ENCODE measurements at regions not wholly inside any gene's neighbourhood (a gene's known extent, or its start where the extent isn't known, plus 50 kb on each side); places are given as distances from the start of the nearest gene placed in this dataset.

DNA sequence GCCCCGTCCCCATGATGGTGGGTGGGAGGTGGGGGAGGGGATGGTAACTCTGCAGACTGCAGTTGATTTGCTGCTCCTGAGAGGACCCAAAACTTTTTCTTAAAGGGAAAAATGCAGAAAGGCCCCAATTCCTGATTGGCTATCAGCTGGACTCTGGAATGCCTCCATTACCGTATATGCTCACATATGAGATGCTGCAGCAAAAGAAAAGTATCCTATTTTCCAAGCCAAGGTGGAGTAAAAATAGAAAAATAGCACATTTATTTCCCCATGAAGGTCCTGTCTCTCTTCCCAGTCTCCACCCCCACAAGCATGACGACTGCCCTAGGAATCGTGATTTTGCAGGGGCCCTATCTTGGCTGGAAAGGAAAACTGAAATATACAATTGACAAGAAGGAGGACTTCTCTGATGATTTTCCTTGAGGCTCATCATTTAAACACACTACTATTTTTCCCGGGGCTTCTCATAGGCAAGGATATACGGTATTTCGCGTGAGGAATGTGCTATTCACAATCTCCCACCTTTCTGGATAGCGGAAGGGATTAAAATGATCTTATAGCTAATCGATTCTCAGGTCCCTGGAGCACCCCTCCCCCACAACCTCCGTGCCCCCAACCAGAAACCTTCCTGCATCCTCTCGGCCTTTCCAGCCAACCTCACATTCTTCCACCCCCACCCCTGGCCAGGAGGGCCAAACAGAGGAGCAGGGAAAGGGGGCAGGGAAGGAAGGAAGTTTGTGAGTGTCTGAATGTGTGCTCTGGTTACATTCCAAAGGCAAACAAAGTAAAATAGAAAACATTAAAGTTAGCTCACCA, 138.9 kb upstream of the CCND2 start:
- no peak for DNase-seq (ENCODE audit: low spot score)

DNA sequence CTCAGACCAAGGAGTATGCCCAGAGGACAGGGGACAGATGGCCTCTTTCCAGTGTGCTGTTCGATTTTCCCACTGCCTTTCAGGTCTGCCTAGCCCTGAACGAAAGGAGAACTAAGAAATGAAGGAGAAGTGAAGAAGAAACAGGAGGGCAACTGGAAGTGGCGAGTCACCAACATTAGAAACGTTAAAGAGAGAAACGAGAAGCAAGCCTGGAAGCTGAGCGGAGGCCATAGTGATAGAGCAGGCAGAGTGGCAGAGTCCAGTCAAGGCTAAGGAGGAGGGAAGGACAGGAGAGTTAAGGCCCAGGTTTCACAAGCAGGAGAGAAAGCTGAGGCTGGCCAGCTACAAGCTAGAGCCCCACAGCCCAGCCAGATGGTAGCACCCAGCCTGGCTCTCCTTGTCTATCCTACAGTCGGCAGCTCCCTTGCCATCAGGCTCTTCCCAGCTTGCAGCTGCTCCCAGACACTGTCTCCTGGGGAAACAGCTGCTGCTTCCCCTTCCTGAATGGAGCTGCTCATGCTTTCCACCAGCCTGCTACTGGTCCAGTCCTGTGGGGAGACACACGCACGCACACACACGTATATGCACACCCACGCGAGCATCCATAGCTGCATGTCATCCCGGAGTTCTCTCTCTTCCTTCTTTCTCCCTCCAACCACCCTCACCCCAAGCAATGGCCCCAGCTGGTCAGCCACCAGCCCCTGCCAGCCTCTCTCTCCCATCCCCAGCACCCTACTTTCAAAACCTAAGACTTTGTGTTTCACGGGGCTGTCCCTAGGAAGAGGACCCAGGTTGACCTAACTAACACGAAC, 139.7 kb upstream of the CCND2 start:
- no peak for DNase-seq (ENCODE audit: low spot score)

DNA sequence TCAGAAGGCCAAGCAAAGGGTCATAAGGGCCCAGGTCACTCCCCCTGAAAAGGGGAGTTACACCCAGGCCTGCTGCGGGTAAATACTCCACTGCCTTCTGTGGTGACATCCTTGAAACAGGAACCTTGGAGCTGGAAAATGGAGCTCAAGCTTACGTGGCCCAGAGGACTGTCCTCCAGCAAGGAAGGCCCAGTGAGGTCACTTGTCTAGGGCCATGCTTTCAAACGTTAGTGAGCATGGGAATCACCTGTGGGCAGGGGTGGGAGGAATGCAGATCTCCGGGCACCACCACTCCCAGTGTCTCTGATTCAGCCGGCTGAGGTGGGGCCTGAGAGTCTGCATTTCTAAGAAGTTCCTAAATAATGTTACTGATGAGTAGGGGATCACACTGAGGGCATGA, 140.5 kb upstream of the CCND2 start:
- DNase-seq (ENCODE audit: low spot score) = no peak

DNA sequence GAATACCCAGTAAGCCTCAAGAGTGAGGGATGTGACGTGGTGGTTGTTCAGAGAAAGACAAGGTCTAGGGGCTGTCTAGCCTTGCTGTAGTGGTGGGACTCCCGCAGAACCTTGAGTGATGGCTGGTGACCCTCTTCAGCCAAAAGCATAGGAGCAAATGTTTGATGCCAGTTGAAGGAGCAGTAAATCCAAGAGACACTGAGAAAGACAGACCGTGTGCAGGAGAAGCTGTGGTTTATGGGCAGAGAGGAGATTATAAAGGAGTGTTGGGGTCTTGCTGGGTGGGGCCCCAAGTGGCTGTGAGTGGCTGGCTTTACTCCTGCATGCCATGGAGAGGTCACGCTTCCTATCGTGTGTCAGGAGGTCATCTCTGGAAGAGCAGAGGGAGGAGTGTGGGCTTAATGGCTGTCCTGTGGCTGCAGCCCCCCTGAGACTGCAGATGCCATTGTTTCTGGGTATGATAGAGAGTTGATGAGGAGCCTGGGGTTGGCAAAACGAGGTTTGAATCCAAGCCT, 152.0 kb upstream of the CCND2 start:
- no peak for DNase-seq (ENCODE audit: low spot score)

DNA sequence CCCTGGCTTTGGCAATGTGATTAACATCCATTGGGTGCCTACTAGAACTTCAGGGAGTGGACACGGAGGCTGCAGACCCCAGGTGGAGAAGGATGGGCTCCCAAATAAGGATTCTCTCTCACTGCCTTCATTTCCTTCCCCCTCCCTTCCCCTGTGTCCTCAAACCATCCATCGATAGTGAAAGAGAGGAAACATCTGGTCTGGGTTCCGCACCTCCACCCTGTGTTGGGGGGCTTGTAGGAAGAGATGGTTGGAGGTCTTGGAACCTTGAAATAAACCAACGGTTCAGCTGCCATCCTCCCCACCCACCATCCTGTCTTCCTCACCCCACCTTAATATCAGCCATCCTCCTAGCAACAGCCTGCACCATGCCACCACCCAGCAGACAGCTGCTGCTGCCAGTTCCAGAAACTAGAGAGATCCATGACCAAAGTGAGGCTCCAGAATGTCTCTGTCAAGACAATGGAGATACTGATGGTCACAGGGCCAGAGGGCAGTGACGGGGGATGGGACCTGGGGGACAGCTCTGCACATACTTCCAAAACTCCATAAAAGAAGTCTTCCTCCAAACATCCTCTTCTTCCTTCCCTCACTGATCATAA, 153.1 kb upstream of the CCND2 start:
- no peak for DNase-seq (ENCODE audit: low spot score)

DNA sequence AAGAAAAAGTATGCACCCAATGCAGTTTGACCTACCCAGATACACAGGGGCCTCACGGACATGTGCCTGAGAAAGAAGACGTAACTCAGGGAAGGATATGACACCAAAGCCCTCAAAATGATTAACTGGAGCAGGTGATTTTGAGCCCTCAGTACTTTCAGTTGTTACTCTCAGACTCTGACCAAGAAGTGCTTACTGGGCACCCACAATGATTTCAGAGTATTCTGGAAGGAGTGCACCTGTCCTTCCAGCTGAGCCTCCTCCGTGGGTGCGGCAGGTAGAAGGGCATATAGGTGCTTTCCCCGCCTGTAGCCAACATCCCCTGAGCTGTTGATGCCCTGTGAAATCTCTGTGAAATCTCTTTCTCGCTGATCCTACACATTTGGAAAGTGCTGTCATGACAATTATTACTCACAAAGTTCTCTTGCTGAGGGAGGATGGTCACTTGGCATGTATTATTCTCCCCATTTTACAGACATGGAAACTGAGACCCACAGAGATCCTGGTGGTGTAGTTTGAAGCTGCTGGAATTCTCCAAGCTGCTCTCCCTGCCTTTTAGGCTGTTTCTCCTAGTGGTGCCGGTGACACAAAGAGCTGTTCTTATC, 154.3 kb upstream of the CCND2 start:
- no peak for DNase-seq (ENCODE audit: low spot score)

DNA sequence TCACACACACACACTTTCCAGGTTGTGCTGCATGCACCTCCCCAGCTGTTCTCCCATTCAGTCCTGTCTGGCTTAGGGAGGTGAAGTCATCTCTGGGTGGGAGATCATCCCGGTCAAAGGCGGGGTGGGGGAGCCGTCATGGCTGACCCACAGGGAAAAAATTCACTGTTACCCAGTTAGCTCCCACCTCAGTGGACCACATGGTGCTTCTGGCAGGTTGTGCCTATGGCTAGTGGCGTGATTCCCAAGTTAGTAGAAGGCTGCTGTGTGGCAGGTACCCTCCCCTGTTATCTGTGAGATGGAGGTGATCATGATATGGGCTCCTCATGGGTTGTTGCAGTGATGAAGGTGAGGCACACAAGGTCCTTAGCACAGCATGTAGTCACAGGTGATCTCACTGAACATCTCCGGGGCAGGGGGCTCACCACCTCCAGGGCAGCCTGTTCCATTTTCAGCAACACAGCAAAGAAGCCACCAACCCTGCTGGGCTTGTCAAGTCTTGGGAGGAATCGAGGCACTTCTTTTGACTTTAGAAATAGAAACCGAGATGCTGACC, 154.9 kb upstream of the CCND2 start:
- DNase-seq (ENCODE audit: low spot score) = no peak

DNA sequence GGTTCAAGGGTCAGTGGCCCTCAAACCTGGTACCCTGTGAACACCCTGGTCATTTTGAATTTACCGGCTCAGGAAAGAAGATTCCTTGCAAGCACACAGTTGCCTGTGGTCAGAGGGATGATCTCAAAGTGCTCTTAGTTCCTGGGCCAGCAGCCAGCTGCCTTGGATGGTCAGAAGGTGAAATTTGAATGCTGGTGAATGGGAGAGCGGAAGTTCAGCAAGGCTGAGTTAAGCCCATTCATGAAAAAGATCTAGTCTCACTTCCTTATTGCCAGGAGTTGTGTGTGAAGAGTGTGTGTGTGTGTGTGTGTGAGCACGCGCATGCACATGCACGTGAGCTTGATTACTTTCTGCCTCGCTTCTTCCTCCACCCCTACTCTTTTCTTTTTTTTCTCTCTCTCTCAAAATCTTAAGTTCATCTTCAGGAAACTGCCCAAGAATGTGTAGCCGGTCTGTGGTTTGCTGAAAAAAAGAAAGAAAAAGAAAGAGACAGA, 155.5 kb upstream of the CCND2 start:
- DNase-seq (ENCODE audit: low spot score) = no peak

DNA sequence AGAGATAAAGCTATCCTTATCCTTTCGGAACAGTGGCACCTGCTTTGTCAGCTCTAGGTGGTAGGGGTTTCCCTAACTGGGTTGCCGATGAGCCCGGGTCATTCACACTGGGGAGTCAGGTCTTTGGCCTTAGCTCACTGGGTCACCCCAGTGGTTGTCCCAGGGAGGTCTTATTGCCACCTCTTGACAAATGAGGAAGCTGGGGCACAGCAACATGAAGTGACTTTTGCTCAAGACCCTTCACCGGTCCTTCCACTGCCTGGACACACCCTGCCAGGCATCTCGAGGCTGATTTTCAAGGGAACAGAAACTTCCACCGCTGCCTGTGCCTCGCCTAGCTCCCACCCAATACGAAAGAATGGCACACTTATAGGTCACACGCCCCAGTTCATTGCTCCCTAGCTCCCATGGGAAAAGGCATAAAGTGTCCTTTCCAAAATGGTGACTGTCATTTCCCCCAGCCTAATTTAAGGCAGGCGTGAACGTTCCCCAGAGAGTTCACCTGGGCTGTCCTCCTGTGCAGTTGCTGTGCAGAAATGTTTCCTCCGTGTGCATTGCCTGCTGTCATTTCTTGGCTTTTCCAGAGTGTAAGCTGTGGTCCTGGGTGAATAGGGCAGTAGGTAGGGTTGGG, 156.1 kb upstream of the CCND2 start:
- no peak for DNase-seq (ENCODE audit: low spot score)

DNA sequence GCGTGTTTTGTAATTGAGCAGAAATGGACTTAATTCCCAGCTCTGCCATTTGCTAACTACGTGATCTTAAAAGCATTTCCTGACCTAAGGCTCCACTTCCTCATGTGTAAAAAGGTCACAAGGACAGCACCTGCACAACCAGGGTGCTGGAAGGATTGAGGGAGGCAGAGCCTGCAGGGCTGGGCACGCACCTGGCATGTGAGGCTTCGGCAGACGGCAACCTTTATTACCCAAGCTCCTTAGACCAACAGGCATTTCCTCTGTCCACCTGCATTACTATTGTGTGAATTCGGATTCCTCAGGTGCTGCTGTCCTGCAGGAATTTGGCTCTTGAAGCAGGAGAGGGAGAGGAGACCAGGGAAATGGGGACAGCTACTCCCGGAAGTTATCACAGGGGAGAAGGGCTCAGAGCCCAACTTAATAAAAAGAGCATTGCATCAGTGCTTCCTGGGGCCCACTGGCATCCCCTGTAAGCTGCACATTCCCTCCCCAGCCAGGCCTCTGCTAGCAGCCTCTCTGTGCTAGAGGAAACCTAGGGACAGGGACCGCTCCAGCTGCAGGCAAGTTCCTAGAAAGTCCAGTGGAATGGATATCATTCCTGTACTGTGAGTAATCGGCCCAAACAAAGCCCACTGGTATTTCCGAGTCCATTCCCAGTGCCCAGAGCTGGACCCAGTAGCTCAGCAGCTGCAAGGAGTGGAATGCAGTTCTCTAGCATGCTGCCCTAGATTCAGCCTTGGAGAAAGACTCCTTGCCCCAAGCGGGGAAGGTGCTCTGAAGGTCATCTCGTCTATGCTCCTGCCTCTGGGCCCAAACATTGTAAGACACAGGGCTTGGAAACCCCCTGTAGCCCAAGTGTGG, 157.1 kb upstream of the CCND2 start:
- no peak for DNase-seq (ENCODE audit: low spot score)

DNA sequence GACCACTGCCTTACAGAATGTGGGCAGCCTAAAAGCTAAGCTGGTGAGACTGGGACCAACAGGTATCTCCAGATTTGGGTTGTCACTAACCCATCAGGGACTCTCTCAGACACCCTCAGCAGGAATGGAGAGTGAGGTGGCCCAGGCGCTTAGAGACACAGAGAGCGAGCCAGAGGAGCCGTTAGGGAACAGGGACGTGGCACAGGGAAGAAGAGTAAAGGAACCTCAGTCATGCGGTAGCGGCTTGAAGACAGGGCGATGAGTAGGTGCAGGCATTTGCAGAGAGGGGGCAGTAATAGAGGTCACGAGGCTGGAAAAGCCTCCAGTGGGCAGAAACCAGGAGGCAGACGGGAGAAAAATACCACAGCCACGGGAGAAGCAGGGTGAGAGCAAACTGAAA, 158.0 kb upstream of the CCND2 start:
- DNase-seq (ENCODE audit: low spot score) = no peak

DNA sequence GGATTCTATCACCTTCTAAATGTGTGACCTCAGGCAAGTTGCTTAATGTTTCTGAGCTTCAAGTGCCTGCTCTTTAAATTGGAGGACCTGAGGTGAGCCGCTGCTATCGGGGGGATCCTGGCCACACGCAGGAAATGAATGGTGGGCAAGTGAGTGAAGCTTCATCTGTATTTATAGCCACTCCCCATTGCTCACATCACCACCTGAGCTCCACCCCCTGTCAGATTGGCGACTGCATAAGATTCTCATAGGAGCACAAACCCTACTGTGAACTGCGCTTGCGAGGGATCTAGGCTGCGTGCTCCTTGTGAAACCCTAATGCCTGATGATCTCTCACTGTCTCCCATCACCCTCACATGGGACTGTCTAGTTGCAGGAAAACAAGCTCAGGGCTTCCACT, 158.6 kb upstream of the CCND2 start:
- no peak for DNase-seq (ENCODE audit: low spot score)

DNA sequence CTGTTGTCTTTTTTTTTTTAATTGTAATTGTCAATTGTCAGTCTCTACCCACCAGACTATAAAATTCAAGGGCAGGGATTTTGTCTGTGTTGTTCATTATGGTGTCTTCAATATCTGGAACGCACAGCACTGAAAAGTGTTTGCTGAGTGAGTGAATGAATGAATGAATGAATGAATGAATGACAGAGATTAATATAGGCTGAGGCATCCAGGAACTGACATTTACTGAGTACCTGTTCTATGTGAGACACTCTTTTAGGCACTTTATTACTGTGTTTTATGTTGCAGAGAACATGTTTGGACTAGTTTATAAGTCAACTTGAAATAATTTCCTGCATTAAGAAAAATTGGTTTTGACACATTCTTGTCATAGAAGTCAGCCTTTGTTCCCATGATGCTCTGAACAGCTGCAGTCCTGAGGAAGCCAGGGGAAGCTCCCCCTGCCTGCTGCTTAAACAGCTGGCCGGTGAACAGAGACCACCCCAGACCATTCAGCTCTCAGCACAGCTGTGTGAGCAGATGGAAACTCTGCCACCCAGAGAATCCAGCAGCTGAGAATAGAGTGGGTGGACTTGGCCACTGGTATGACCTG, 160.7 kb upstream of the CCND2 start:
- DNase-seq (ENCODE audit: low spot score) = no peak

DNA sequence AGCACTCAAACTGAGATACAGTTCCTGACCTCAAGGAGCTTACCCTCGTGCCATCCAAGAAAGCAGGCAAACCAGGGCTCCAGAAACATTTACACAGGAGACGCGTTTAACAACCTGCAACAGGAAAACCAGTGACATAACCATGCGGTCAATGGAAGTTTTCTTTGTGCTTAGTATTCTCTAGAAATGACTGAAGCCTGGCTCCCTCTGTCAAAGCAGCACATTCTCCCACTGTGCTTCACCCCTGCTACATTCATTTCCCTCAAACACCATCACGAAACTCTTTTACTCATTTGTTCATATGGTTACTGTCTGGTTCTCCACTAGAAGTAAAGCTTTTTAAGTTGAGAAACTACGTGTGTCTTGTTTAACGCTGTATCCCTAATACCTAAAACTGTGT, 161.3 kb upstream of the CCND2 start:
- DNase-seq (ENCODE audit: low spot score) = no peak

DNA sequence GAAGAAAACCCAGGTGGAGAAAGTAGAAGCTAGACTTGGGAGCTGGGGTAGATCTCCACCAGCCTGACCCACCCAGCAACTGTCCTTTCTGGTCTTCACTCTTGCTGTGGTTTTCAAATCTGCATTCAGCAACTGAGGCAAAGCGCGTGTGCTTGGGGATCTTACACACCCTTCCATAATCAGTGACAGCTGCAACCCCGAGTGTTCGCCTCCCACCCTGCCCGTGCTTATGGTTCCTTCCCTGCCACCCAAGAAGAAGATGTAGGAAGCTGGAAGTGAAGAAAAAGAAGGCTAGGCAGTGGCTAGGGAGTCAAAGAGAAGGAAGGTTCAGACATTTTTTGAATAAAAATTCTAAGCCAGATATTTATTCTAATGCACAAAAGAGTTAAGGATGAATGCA, 162.6 kb upstream of the CCND2 start:
- no peak for DNase-seq (ENCODE audit: low spot score)

DNA sequence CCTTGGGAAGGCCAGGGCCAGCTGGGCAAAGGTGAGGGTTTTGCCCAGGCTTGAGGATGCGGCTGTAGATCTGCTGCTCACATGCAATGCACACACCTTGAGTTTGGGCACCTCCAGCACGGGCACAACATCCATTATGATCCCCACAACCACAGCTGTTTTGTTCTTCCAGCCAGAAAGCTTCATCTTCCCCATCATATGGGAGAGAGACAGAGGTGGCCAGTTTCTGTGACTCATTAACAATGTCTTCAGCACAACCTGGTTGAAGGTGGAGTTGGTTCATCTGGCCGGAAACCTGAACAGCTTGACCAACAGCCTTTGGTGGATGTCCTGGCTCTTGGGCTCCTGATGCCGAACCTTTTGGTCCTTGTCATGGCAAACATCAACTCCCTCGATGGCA, 163.7 kb upstream of the CCND2 start:
- no peak for DNase-seq (ENCODE audit: low spot score)

DNA sequence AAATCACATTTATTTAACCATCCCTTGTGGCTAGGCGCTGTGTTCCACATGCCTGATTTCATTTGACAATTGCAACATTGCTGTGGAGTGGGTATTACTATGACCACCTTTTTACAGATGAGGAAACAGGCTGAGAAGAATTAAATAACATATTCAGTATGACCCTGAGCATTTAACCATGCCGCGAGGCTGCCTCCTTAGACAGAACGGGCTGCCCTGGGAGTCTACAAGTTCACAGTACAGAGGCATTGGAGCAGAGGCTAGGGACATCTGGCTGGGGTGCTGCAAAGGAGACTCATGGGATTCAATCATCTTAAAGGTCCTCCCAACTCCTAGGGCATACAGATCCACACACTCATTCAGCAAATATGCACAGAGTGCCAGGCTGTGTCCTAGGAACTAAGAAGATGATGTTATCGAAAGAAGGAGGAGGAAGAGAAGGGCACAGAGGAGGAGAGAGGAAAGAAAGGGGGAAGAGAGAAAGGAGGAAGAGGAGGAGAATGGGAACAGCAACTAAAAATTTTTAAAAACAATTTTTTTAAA, 164.7 kb upstream of the CCND2 start:
- no peak for DNase-seq (ENCODE audit: low spot score)

DNA sequence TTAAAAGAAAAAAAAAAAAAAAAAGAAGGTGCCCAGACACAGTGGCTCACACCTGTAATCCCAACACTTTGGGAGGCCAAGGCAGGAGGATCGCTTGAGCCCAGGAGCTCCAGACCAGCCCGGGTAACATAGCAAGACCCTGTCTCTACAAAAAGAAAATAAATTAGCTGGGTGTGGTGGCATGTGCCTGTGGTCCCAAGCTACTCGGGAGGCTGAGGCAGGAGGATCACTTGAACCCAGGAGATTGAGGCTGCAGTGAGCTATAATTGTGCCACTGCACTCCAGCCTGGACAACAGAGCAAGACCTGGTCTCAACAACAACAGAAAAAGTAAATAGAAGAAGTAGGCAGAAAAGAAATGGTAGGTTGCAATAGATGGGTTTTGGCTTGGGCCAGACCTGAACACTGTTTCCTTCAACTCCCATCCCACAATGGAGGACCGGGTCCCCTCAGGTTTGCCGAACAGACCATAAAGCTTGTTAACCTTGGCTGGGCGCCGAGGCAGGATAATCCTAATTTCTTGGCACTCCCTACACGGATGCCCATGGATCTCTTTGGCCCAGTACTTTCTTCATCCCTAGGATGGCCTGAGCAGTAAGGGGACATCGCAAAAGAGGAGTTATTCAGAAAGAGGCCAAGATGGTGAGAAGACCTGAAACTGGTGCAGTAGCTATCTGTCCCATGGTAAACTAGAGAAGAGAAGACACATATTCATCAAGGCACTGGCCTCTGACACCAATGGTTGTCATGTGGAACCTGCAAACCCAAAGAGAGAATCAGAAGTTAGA, 165.5 kb upstream of the CCND2 start:
- no peak for DNase-seq (ENCODE audit: low spot score)

DNA sequence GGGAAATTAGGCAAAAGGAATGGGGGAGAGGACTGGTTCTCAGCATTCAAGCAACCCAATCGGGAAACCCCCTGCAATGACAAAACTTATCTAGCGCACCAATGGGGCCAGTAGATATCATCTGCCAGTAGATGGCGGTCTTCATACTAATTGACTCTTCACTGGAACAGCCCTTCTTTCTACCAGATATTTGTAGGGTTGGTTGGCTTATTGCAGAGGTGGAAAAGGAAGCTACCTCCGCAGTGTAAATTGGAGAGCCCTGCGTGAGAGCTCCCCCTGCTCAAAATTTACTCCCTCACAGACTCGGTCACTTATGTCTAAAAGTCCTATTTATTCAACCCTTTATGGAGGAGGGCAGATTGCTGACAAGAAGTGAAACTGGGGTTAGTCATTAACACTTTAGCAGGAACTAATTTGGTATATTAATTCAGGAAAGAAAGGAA, 166.1 kb upstream of the CCND2 start:
- peak; percentile 44 for DNase-seq (ENCODE audit: low spot score)
